Neural progenitor cell (in vitro differentiated cells): ENCODE measurements at regions not wholly inside any gene's neighbourhood (a gene's known extent, or its start where the extent isn't known, plus 50 kb on each side); places are given as distances from the start of the nearest gene placed in this dataset.

Experiments used
- DNase-seq: peaks from one replicate; pipeline ENCODE4 v3.0.0-alpha.2; 2016; ENCODE audit warnings: low spot score
- H2AFZ ChIP-seq: fragments of 200-600 bp; sonication (generic); replicated peaks from 2 replicates; pipeline ENCODE4 v1.6.1; 2016; ENCODE audit warnings: antibody characterized with exemption
- H3F3A ChIP-seq: fragments of 200-600 bp; sonication (generic); 2 replicates; pipeline ENCODE4 v1.6.1; 2016; ENCODE audit warnings: antibody characterized with exemption, low read depth
- H3K27ac ChIP-seq: fragments of 200-600 bp; sonication (generic); 2 replicates; pipeline ENCODE4 v1.5.1; 2016; ENCODE audit warnings: mild to moderate bottlenecking
- H3K27me3 ChIP-seq: fragments of 200-600 bp; sonication (generic); 2 replicates; pipeline ENCODE4 v1.6.1; 2016; ENCODE audit warnings: mild to moderate bottlenecking, moderate library complexity
- H3K36me3 ChIP-seq: fragments of 200-600 bp; sonication (generic); 2 replicates; pipeline ENCODE4 v1.5.1; 2016
- H3K4me1 ChIP-seq: fragments of 200-600 bp; sonication (generic); 2 replicates; pipeline ENCODE4 v1.6.1; 2016; ENCODE audit warnings: mixed run types
- H3K4me2 ChIP-seq: fragments of 200-600 bp; sonication (generic); 2 replicates; pipeline ENCODE4 v1.6.1; 2016
- H3K4me3 ChIP-seq: fragments of 200-600 bp; sonication (generic); 2 replicates; pipeline ENCODE4 v1.5.1; 2016
- H3K79me2 ChIP-seq: fragments of 200-600 bp; sonication (generic); 2 replicates; pipeline ENCODE4 v1.6.1; 2016; ENCODE audit warnings: low read depth
- H3K9ac ChIP-seq: fragments of 200-600 bp; sonication (generic); 2 replicates; pipeline ENCODE4 v1.6.1; 2016
- H3K9me3 ChIP-seq: fragments of 200-600 bp; sonication (generic); 2 replicates; pipeline ENCODE4 v1.5.1; 2016; ENCODE audit warnings: low read depth
- H4K20me1 ChIP-seq: fragments of 200-600 bp; sonication (generic); 2 replicates; pipeline ENCODE4 v1.6.1; 2016; ENCODE audit warnings: low read depth
- H3K27ac Mint-ChIP-seq: 3 replicates; pipeline ENCODE4 v1.8.0; 2021; ENCODE audit warnings: mixed read lengths
- H3K27me3 Mint-ChIP-seq: 2 replicates; pipeline ENCODE4 v1.8.0; 2022; ENCODE audit warnings: low read depth, mild to moderate bottlenecking, inconsistent platforms, moderate library complexity, mixed read lengths; ENCODE audit not compliant: insufficient read depth
- H3K36me3 Mint-ChIP-seq: 3 replicates; pipeline ENCODE4 v1.8.0; 2021; ENCODE audit warnings: mixed read lengths
- H3K4me1 Mint-ChIP-seq: 3 replicates; pipeline ENCODE4 v1.8.0; 2021; ENCODE audit warnings: mixed read lengths
- H3K4me3 Mint-ChIP-seq: 3 replicates; pipeline ENCODE4 v1.8.0; 2021; ENCODE audit warnings: mild to moderate bottlenecking, moderate library complexity, mixed read lengths
- H3K9me3 Mint-ChIP-seq: 3 replicates; pipeline ENCODE4 v1.8.0; 2020; ENCODE audit warnings: mixed read lengths
- EZH2 ChIP-seq: fragments of 200-600 bp; sonication (generic); IDR thresholded peaks from 2 replicates; pipeline ENCODE4 v1.6.1; 2017; ENCODE audit warnings: antibody characterized with exemption, mild to moderate bottlenecking, moderate library complexity
- EZH2phosphoT487 ChIP-seq: fragments of 200-600 bp; sonication (generic); IDR thresholded peaks from 2 replicates; pipeline ENCODE4 v1.6.1; 2017; ENCODE audit warnings: antibody characterized with exemption
- TF ChIP-seq, protein P1 (sequence below): fragments of 200-600 bp; sonication (generic); IDR thresholded peaks from 2 replicates; pipeline ENCODE4 v1.5.1; 2017; ENCODE audit warnings: antibody characterized with exemption, mild to moderate bottlenecking

DNA sequence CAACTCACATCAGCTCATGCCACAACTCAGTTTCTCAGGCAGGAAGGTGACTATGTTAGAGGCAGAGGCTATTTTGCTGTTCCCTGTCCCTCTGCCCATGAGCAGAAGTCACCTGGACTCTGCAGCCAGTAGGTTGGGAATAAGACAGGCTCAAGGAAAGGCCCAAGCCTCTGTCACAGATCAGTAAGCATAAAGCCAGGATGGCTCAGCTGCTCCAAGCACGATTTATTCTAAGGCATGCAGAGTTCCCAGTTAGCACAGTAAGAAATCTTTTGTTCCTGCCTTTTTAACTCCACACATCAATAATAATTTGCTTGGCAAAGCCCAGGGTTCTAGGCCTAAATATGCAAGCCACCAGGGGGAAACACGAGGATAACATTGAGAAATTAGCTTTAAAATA, 249.0 kb upstream of the ADRA1B start:
- Mint-ChIP-seq H3K27ac (no peak overlapping the region), H3K4me3 (no peak overlapping the region), H3K36me3 (no peaks in the 10 kb centered on the region), H3K27me3 (no peaks in the 10 kb centered on the region), H3K4me1 (no peaks in the 10 kb centered on the region), H3K9me3 (no peaks in the 10 kb centered on the region)
- Histone ChIP-seq H3K4me3 (no peak overlapping the region), H3K9me3 (no peaks in the 10 kb centered on the region), H3K4me2 (no peak overlapping the region), H3K36me3 (no peaks in the 10 kb centered on the region), H4K20me1 (no peaks in the 10 kb centered on the region), H3K27ac (no peak overlapping the region), H3K9ac (no peak overlapping the region), H3K27me3 (no peaks in the 10 kb centered on the region), H3F3A (no peaks in the 10 kb centered on the region), H2AFZ (no peak overlapping the region), H3K79me2 (no peaks in the 10 kb centered on the region), H3K4me1 (no peaks in the 10 kb centered on the region)
- DNase-seq, result no peak
- TF ChIP-seq, protein P1, sequence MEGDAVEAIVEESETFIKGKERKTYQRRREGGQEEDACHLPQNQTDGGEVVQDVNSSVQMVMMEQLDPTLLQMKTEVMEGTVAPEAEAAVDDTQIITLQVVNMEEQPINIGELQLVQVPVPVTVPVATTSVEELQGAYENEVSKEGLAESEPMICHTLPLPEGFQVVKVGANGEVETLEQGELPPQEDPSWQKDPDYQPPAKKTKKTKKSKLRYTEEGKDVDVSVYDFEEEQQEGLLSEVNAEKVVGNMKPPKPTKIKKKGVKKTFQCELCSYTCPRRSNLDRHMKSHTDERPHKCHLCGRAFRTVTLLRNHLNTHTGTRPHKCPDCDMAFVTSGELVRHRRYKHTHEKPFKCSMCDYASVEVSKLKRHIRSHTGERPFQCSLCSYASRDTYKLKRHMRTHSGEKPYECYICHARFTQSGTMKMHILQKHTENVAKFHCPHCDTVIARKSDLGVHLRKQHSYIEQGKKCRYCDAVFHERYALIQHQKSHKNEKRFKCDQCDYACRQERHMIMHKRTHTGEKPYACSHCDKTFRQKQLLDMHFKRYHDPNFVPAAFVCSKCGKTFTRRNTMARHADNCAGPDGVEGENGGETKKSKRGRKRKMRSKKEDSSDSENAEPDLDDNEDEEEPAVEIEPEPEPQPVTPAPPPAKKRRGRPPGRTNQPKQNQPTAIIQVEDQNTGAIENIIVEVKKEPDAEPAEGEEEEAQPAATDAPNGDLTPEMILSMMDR, result no peak
- no peak for TF ChIP-seq EZH2phosphoT487
- no peak for TF ChIP-seq EZH2

DNA sequence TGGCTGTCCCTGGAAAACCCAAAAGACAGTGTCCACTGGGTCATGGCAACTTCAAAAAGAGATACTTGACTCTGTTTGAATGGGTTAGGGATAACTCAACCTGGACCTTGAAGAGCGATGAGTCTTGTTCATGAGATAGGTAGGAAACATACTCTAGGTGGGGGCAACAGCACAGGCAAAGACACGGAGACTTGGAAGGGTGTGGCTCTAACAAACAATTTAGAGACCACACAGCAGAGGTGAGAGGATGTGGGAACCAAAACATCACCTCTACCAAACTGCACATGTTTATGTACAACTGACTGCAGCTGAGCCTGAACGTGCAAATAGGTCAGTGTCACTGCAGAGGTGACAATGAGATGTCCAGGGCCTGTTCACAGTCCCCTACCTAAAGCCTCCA, 247.7 kb upstream of the ADRA1B start:
- Histone ChIP-seq H4K20me1 (no peaks in the 10 kb centered on the region), H3K4me1 (no peaks in the 10 kb centered on the region), H3K9ac (no peak overlapping the region), H3K27ac (no peak overlapping the region), H3K36me3 (no peaks in the 10 kb centered on the region), H3K4me3 (no peak overlapping the region), H3K79me2 (no peaks in the 10 kb centered on the region), H3K4me2 (no peak overlapping the region), H3K27me3 (no peaks in the 10 kb centered on the region), H3K9me3 (no peaks in the 10 kb centered on the region), H2AFZ (no peak overlapping the region), H3F3A (no peaks in the 10 kb centered on the region)
- no peaks in the 10 kb centered on the region for H3K9me3 Mint-ChIP-seq
- no peak overlapping the region for H3K4me3 Mint-ChIP-seq
- H3K4me1 Mint-ChIP-seq, result no peaks in the 10 kb centered on the region
- no peak for DNase-seq
- no peaks in the 10 kb centered on the region for H3K36me3 Mint-ChIP-seq
- TF ChIP-seq EZH2phosphoT487 (no peak), EZH2 (no peak)
- TF ChIP-seq, protein P1, result no peak
- no peaks in the 10 kb centered on the region for H3K27me3 Mint-ChIP-seq
- H3K27ac Mint-ChIP-seq, result no peak overlapping the region

DNA sequence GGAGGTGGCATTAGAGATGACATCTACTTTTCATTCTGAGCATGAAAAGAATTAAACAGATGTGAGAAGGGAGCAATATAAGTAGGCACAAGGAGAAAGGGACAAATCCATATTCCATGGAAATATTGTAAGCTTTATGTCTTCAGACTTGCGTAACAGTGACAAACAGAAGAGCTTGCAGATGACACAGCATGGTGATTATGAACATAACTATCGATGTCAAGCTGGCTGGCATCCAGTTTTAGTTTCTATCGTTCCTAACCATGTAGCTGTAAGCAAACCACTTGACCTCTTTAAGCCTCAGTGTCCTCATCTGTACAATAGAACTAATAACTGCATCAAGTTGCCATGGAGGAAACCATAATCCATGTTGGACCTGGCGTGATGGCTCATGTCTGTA, 246.7 kb upstream of the ADRA1B start:
- no peaks in the 10 kb centered on the region for H3K27me3 Mint-ChIP-seq

More for the DNA sequence above, 246.7 kb upstream of the ADRA1B start:
- Histone ChIP-seq H3K4me2 (no peak overlapping the region), H3K79me2 (no peaks in the 10 kb centered on the region), H3K9ac (no peak overlapping the region), H3K9me3 (no peaks in the 10 kb centered on the region), H3K36me3 (no peaks in the 10 kb centered on the region), H4K20me1 (no peaks in the 10 kb centered on the region), H3K27me3 (no peaks in the 10 kb centered on the region), H2AFZ (no peak overlapping the region), H3K4me1 (no peaks in the 10 kb centered on the region), H3F3A (no peaks in the 10 kb centered on the region), H3K4me3 (no peak overlapping the region), H3K27ac (no peak overlapping the region)
- TF ChIP-seq EZH2 (no peak), EZH2phosphoT487 (no peak)
- TF ChIP-seq, protein P1, result no peak
- Mint-ChIP-seq H3K4me1 (no peaks in the 10 kb centered on the region), H3K36me3 (no peaks in the 10 kb centered on the region), H3K4me3 (no peak overlapping the region), H3K9me3 (no peaks in the 10 kb centered on the region), H3K27ac (no peak overlapping the region)
- no peak for DNase-seq
